Caco-2 (cell line): ENCODE measurements at regions not wholly inside any gene's neighbourhood (a gene's known extent, or its start where the extent isn't known, plus 50 kb on each side); places are given as distances from the start of the nearest gene placed in this dataset.

Experiments used
- BruUV-seq: library from RNA; stranded (reverse); fragments of 400-500 nt; replicated peaks from 2 replicates; lab custom pipeline; 2021; lab: Mats Ljungman, UMichigan
- CTCF ChIA-PET: fragments of 300-600 bp; sonication (Branson Sonifier 250); formaldehyde crosslinking; loops from one replicate; lab custom pipeline; 2022; ENCODE audit warnings: antibody characterized with exemption; lab: Charles Lee
- POLR2A ChIA-PET: fragments of 300-600 bp; sonication (Branson Sonifier 250); formaldehyde crosslinking; loops from one replicate; lab custom pipeline; 2022; ENCODE audit warnings: antibody characterized with exemption; lab: Charles Lee
- DNase-seq, 2 experiments: peaks; one replicate each; pipeline versions ENCODE4 v3.0.0 to v3.0.0-alpha.2; 2020 to 2022
- H3K27me3 ChIP-seq: replicated peaks from 2 replicates; pipeline ENCODE4 v1.6.0; 2011; ENCODE audit warnings: low read length; ENCODE audit not compliant: control insufficient read depth, insufficient read depth
- H3K36me3 ChIP-seq: 2 replicates; pipeline ENCODE4 v1.5.1; 2011; ENCODE audit warnings: low read length; ENCODE audit not compliant: control insufficient read depth, insufficient read depth
- H3K4me1 ChIP-seq: fragments of 250-450 bp; sonication (Bioruptor Pico); 2 replicates; pipeline ENCODE4 v1.5.1; 2020; ENCODE audit warnings: mild to moderate bottlenecking
- H3K4me3 ChIP-seq: 2 replicates; pipeline ENCODE4 v1.5.1; 2011; ENCODE audit warnings: low read depth, mild to moderate bottlenecking, control low read depth, low read length
- H3K9me3 ChIP-seq: fragments of 250-450 bp; sonication (Bioruptor Pico); 2 replicates; pipeline ENCODE4 v1.5.1; 2020; ENCODE audit warnings: mild to moderate bottlenecking, moderate library complexity
- H3K27ac Mint-ChIP-seq: one replicate; pipeline ENCODE4 v1.8.0; 2022; ENCODE audit warnings: mixed read lengths; ENCODE audit not compliant: unreplicated experiment
- H3K27me3 Mint-ChIP-seq: one replicate; pipeline ENCODE4 v1.8.0; 2022; ENCODE audit warnings: mixed read lengths; ENCODE audit not compliant: insufficient read depth, unreplicated experiment
- H3K36me3 Mint-ChIP-seq: one replicate; pipeline ENCODE4 v1.8.0; 2022; ENCODE audit warnings: mild to moderate bottlenecking, mixed read lengths; ENCODE audit not compliant: insufficient read depth, unreplicated experiment
- H3K4me1 Mint-ChIP-seq: one replicate; pipeline ENCODE4 v1.8.0; 2022; ENCODE audit warnings: low read depth, mixed read lengths; ENCODE audit not compliant: unreplicated experiment
- H3K4me3 Mint-ChIP-seq: one replicate; pipeline ENCODE4 v1.8.0; 2022; ENCODE audit warnings: mild to moderate bottlenecking, moderate library complexity, mixed read lengths; ENCODE audit not compliant: unreplicated experiment
- H3K9me3 Mint-ChIP-seq: one replicate; pipeline ENCODE4 v1.8.0; 2022; ENCODE audit warnings: mixed read lengths; ENCODE audit not compliant: unreplicated experiment
- CTCF ChIP-seq, 2 experiments: fragments of 200-600 bp in 1 of 2; IDR thresholded peaks; 1 replicate in 1 of 2; 2 replicates in 1 of 2; pipeline versions ENCODE4 v1.5.1 to v1.8.0; 2011 to 2022; ENCODE audit warnings: antibody characterized with exemption in 1 of 2, control low read depth in 1 of 2, inconsistent platforms in 1 of 2, low read depth in 1 of 2, low read length in 1 of 2, mild to moderate bottlenecking in 1 of 2, moderate library complexity in 1 of 2; ENCODE audit not compliant: insufficient read depth in 1 of 2, severe bottlenecking in 1 of 2, unreplicated experiment in 1 of 2
- intact Hi-C: fragments of 100-400 bp; cut with micrococcal nuclease; formaldehyde crosslinking; loops from one replicate; pipeline ENCODE4 v1.10.0; 2022; ENCODE audit not compliant: unreplicated experiment

GRCh38 chr5:116964438-116964837, 389.8 kb upstream of the SEMA6A start:
- Histone ChIP-seq H3K9me3 (no peaks in the 10 kb centered on the region), H3K36me3 (no peaks in the 10 kb centered on the region), H3K4me1 (no peaks in the 10 kb centered on the region), H3K27me3 (no peaks in the 10 kb centered on the region; the same call in 1 of the 2 replicates), H3K4me3 (no peak overlapping the region)
- DNase-seq, result no peak
- Mint-ChIP-seq H3K36me3 (no peaks in the 10 kb centered on the region), H3K27ac (no peak overlapping the region), H3K4me3 (no peak overlapping the region), H3K9me3 (no peaks in the 10 kb centered on the region), H3K27me3 (peaks cover 4% of the 10 kb centered on the region), H3K4me1 (no peaks in the 10 kb centered on the region)
- intact Hi-C loops, result no loop called here
- ChIA-PET POLR2A (no interaction called here), CTCF (no interaction called here)
- BruUV-seq, result no TSS peak
- no peak for TF ChIP-seq CTCF (IDR thresholded peaks at IDR 0.05; ENCODE audit: insufficient read depth in 1 of 2, low read depth in 1 of 2, low read length in 1 of 2, severe bottlenecking in 1 of 2, unreplicated experiment in 1 of 2)

GRCh38 chr5:116961021-116961420, 386.4 kb upstream of the SEMA6A start:
- no peak overlapping the region for H3K27ac Mint-ChIP-seq
- CTCF ChIA-PET, result no interaction called here
- BruUV-seq, result no TSS peak

DNA sequence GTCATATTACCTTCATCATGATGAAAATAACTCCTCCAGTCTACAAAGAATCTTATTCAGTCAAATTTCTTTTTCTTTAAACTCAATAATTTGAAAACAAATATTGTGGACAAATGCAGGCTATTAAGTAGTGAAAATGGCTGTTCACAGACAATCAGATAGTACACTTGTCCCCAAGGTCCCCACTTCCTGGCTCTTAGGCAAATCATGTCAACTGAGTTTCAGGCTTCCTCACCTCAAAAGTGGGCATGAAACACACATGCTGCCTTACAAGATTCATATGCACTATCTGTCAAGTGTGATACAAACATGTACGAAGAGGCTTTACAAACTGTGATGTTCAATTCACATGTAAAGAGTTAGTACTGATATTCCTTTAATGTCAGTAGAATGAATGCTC, 385.2 kb upstream of the SEMA6A start:
- Mint-ChIP-seq H3K27me3 (no peaks in the 10 kb centered on the region), H3K9me3 (no peaks in the 10 kb centered on the region), H3K4me3 (no peak overlapping the region), H3K27ac (no peak overlapping the region), H3K4me1 (no peaks in the 10 kb centered on the region), H3K36me3 (no peaks in the 10 kb centered on the region)
- Histone ChIP-seq H3K9me3 (no peaks in the 10 kb centered on the region), H3K27me3 (no peaks in the 10 kb centered on the region; the same call in 1 of the 2 replicates), H3K36me3 (no peaks in the 10 kb centered on the region), H3K4me3 (no peak overlapping the region), H3K4me1 (no peaks in the 10 kb centered on the region)
- BruUV-seq, result no TSS peak
- TF ChIP-seq CTCF (IDR thresholded peaks at IDR 0.05; ENCODE audit: insufficient read depth in 1 of 2, low read depth in 1 of 2, low read length in 1 of 2, severe bottlenecking in 1 of 2, unreplicated experiment in 1 of 2), result no peak
- intact Hi-C loops, result no loop called here
- ChIA-PET CTCF (no interaction called here), POLR2A (no interaction called here)
- no peak for DNase-seq

More at GRCh38 chr5:116961021-116961420, 386.4 kb upstream of the SEMA6A start:
- DNase-seq, result no peak
- H3K27me3 Mint-ChIP-seq, result peaks cover 4% of the 10 kb centered on the region
- no peaks in the 10 kb centered on the region for H3K4me1 Mint-ChIP-seq
- Histone ChIP-seq H3K36me3 (no peaks in the 10 kb centered on the region), H3K27me3 (no peaks in the 10 kb centered on the region; the same call in 1 of the 2 replicates), H3K9me3 (no peaks in the 10 kb centered on the region), H3K4me1 (no peaks in the 10 kb centered on the region), H3K4me3 (no peak overlapping the region)
- no peak overlapping the region for H3K4me3 Mint-ChIP-seq
- TF ChIP-seq CTCF (IDR thresholded peaks at IDR 0.05; ENCODE audit: insufficient read depth in 1 of 2, low read depth in 1 of 2, low read length in 1 of 2, severe bottlenecking in 1 of 2, unreplicated experiment in 1 of 2), result no peak
- POLR2A ChIA-PET, result no interaction called here
- H3K36me3 Mint-ChIP-seq, result no peaks in the 10 kb centered on the region
- no peaks in the 10 kb centered on the region for H3K9me3 Mint-ChIP-seq
- intact Hi-C loops, result no loop called here
